ENCODE measurements at regions not wholly inside any gene's neighbourhood (a gene's known extent, or its start where the extent isn't known, plus 50 kb on each side); places are given as distances from the start of the nearest gene placed in this dataset.
A peak's percentile ranks its signal among the peaks of the same experiment; 100 is the strongest.
"Not testable (repeated sequence)": the region's sequence is repeated elsewhere in the genome, so short reads cannot be mapped to it uniquely, and the experiment has no call there.

- H3K4me1 ChIP-seq (ENCODE audit: control insufficient read depth, insufficient read depth, low read length, unreplicated experiment) = peaks cover 11% of the 10 kb centered on the region
- H3K36me3 ChIP-seq (ENCODE audit: insufficient read depth, low read length) = no peaks in the 10 kb centered on the region
- no peaks in the 10 kb centered on the region for H3K27me3 ChIP-seq (ENCODE audit: insufficient read depth, low read length)
- no peaks in the 10 kb centered on the region for H3K79me2 ChIP-seq (ENCODE audit: control insufficient read depth, insufficient read depth, low read length, unreplicated experiment)
- no peak overlapping the region for H3K4me3 ChIP-seq (ENCODE audit: low read depth, low read length)
- H3K27ac ChIP-seq (ENCODE audit: low read depth, low read length) = no peak overlapping the region
- peak overlapping the region; percentile 23 for H2AFZ ChIP-seq (ENCODE audit: low read length, unreplicated experiment)
Observed at GRCh38 chr7:79652619-79653018, 199.2 kb upstream of the MAGI2 start.

- H2AFZ ChIP-seq (ENCODE audit: low read length, unreplicated experiment) = no peak overlapping the region
- H3K4me3 ChIP-seq (ENCODE audit: low read depth, low read length) = no peak overlapping the region
- no peaks in the 10 kb centered on the region for H3K79me2 ChIP-seq (ENCODE audit: control insufficient read depth, insufficient read depth, low read length, unreplicated experiment)
- no peaks in the 10 kb centered on the region for H3K36me3 ChIP-seq (ENCODE audit: insufficient read depth, low read length)
- peaks cover 2% of the 10 kb centered on the region for H3K4me1 ChIP-seq (ENCODE audit: control insufficient read depth, insufficient read depth, low read length, unreplicated experiment)
- no peaks in the 10 kb centered on the region for H3K27me3 ChIP-seq (ENCODE audit: insufficient read depth, low read length)
- H3K27ac ChIP-seq (ENCODE audit: low read depth, low read length) = no peak overlapping the region
Observed at GRCh38 chr7:79647711-79648110, 194.2 kb upstream of the MAGI2 start.

DNA sequence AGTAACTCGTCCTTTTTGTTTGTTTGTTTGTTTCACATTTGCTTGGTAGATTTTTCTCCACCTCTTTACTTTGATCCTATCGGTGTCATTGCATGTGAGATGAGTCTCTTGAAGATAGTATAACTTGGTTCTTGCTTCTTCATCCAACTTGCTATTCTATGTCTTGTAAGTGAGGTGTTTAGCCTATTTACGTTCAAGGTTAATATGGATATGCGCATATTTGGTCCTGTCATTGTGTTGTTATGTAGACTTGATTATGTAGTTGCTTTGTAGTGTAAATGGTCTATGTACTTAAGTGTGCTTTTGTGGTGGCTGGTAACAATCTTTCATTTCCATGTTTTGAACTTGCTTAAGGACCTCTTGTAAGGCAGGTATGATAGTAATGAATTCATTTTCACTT lies 192.8 kb upstream of the MAGI2 start:
- H3K36me3 ChIP-seq (ENCODE audit: insufficient read depth, low read length) = no peaks in the 10 kb centered on the region

GRCh38 chr7:79636849-79637248 lies 183.4 kb upstream of the MAGI2 start:
- no peaks in the 10 kb centered on the region for H3K4me1 ChIP-seq (ENCODE audit: control insufficient read depth, insufficient read depth, low read length, unreplicated experiment)
- no peaks in the 10 kb centered on the region for H3K79me2 ChIP-seq (ENCODE audit: control insufficient read depth, insufficient read depth, low read length, unreplicated experiment)
- H3K27me3 ChIP-seq (ENCODE audit: insufficient read depth, low read length) = no peaks in the 10 kb centered on the region
- H3K4me3 ChIP-seq (ENCODE audit: low read depth, low read length) = no peak overlapping the region
- no peak overlapping the region for H3K27ac ChIP-seq (ENCODE audit: low read depth, low read length)
- peak overlapping the region; percentile 22 for H2AFZ ChIP-seq (ENCODE audit: low read length, unreplicated experiment)
- no peaks in the 10 kb centered on the region for H3K36me3 ChIP-seq (ENCODE audit: insufficient read depth, low read length)

More for the DNA sequence above, 192.8 kb upstream of the MAGI2 start:
- H3K4me1 ChIP-seq (ENCODE audit: control insufficient read depth, insufficient read depth, low read length, unreplicated experiment) = no peaks in the 10 kb centered on the region
- H2AFZ ChIP-seq (ENCODE audit: low read length, unreplicated experiment) = no peak overlapping the region
- H3K4me3 ChIP-seq (ENCODE audit: low read depth, low read length) = no peak overlapping the region
- H3K27me3 ChIP-seq (ENCODE audit: insufficient read depth, low read length) = no peaks in the 10 kb centered on the region
- no peaks in the 10 kb centered on the region for H3K79me2 ChIP-seq (ENCODE audit: control insufficient read depth, insufficient read depth, low read length, unreplicated experiment)
- no peak overlapping the region for H3K27ac ChIP-seq (ENCODE audit: low read depth, low read length)

DNA sequence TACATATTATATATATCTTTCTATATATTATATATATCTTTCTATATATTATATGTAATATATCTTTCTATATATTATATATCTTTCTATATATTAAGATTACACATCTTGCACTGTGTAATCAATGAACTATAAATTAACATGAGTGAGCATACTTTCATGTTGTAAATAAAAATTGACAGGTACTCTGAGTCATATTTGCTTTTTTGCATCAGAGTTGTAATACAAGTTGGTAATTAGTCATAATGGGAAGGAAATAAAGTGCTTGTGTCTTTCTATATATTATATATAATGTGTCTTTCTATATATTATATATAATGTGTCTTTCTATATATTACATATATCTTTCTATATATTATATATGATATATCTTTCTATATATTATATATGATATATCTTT lies 172.5 kb upstream of the MAGI2 start:
- not testable (repeated sequence) for H3K27me3 ChIP-seq (ENCODE audit: insufficient read depth, low read length); H3K4me1 ChIP-seq (ENCODE audit: control insufficient read depth, insufficient read depth, low read length, unreplicated experiment); H3K4me3 ChIP-seq (ENCODE audit: low read depth, low read length); H2AFZ ChIP-seq (ENCODE audit: low read length, unreplicated experiment); H3K79me2 ChIP-seq (ENCODE audit: control insufficient read depth, insufficient read depth, low read length, unreplicated experiment); H3K36me3 ChIP-seq (ENCODE audit: insufficient read depth, low read length); H3K27ac ChIP-seq (ENCODE audit: low read depth, low read length)

- no peak overlapping the region for H3K4me3 ChIP-seq (ENCODE audit: low read depth, low read length)
- no peak overlapping the region for H3K27ac ChIP-seq (ENCODE audit: low read depth, low read length)
- H3K4me1 ChIP-seq (ENCODE audit: control insufficient read depth, insufficient read depth, low read length, unreplicated experiment) = no peaks in the 10 kb centered on the region
- H3K36me3 ChIP-seq (ENCODE audit: insufficient read depth, low read length) = no peaks in the 10 kb centered on the region
- H3K79me2 ChIP-seq (ENCODE audit: control insufficient read depth, insufficient read depth, low read length, unreplicated experiment) = no peaks in the 10 kb centered on the region
- no peak overlapping the region for H2AFZ ChIP-seq (ENCODE audit: low read length, unreplicated experiment)
- no peaks in the 10 kb centered on the region for H3K27me3 ChIP-seq (ENCODE audit: insufficient read depth, low read length)
Observed at GRCh38 chr7:79624336-79624735, 170.9 kb upstream of the MAGI2 start.

- no peak overlapping the region for H3K27ac ChIP-seq (ENCODE audit: low read depth, low read length)
- no peaks in the 10 kb centered on the region for H3K36me3 ChIP-seq (ENCODE audit: insufficient read depth, low read length)
- H3K79me2 ChIP-seq (ENCODE audit: control insufficient read depth, insufficient read depth, low read length, unreplicated experiment) = no peaks in the 10 kb centered on the region
- no peak overlapping the region for H2AFZ ChIP-seq (ENCODE audit: low read length, unreplicated experiment)
- H3K27me3 ChIP-seq (ENCODE audit: insufficient read depth, low read length) = no peaks in the 10 kb centered on the region
- no peak overlapping the region for H3K4me3 ChIP-seq (ENCODE audit: low read depth, low read length)
- no peaks in the 10 kb centered on the region for H3K4me1 ChIP-seq (ENCODE audit: control insufficient read depth, insufficient read depth, low read length, unreplicated experiment)
Observed at GRCh38 chr7:79622781-79623180, 169.3 kb upstream of the MAGI2 start.

- no peak overlapping the region for H2AFZ ChIP-seq (ENCODE audit: low read length, unreplicated experiment)
- H3K79me2 ChIP-seq (ENCODE audit: control insufficient read depth, insufficient read depth, low read length, unreplicated experiment) = no peaks in the 10 kb centered on the region
- H3K4me1 ChIP-seq (ENCODE audit: control insufficient read depth, insufficient read depth, low read length, unreplicated experiment) = no peaks in the 10 kb centered on the region
- H3K27me3 ChIP-seq (ENCODE audit: insufficient read depth, low read length) = no peaks in the 10 kb centered on the region
- H3K4me3 ChIP-seq (ENCODE audit: low read depth, low read length) = no peak overlapping the region
- H3K27ac ChIP-seq (ENCODE audit: low read depth, low read length) = no peak overlapping the region
- no peaks in the 10 kb centered on the region for H3K36me3 ChIP-seq (ENCODE audit: insufficient read depth, low read length)
Observed at GRCh38 chr7:79620291-79620690, 166.8 kb upstream of the MAGI2 start.

- no peaks in the 10 kb centered on the region for H3K36me3 ChIP-seq (ENCODE audit: insufficient read depth, low read length)
- no peak overlapping the region for H2AFZ ChIP-seq (ENCODE audit: low read length, unreplicated experiment)
- H3K4me3 ChIP-seq (ENCODE audit: low read depth, low read length) = no peak overlapping the region
- no peaks in the 10 kb centered on the region for H3K4me1 ChIP-seq (ENCODE audit: control insufficient read depth, insufficient read depth, low read length, unreplicated experiment)
- no peaks in the 10 kb centered on the region for H3K27me3 ChIP-seq (ENCODE audit: insufficient read depth, low read length)
- no peak overlapping the region for H3K27ac ChIP-seq (ENCODE audit: low read depth, low read length)
- H3K79me2 ChIP-seq (ENCODE audit: control insufficient read depth, insufficient read depth, low read length, unreplicated experiment) = no peaks in the 10 kb centered on the region
Observed at GRCh38 chr7:79619216-79619615, 165.7 kb upstream of the MAGI2 start.

GRCh38 chr7:79615871-79616640 lies 162.6 kb upstream of the MAGI2 start:
- no peak overlapping the region for H3K27ac ChIP-seq (ENCODE audit: low read depth, low read length)
- H3K79me2 ChIP-seq (ENCODE audit: control insufficient read depth, insufficient read depth, low read length, unreplicated experiment) = no peaks in the 10 kb centered on the region
- no peaks in the 10 kb centered on the region for H3K36me3 ChIP-seq (ENCODE audit: insufficient read depth, low read length)
- no peaks in the 10 kb centered on the region for H3K4me1 ChIP-seq (ENCODE audit: control insufficient read depth, insufficient read depth, low read length, unreplicated experiment)
- H3K4me3 ChIP-seq (ENCODE audit: low read depth, low read length) = no peak overlapping the region
- no peaks in the 10 kb centered on the region for H3K27me3 ChIP-seq (ENCODE audit: insufficient read depth, low read length)
- H2AFZ ChIP-seq (ENCODE audit: low read length, unreplicated experiment) = no peak overlapping the region

DNA sequence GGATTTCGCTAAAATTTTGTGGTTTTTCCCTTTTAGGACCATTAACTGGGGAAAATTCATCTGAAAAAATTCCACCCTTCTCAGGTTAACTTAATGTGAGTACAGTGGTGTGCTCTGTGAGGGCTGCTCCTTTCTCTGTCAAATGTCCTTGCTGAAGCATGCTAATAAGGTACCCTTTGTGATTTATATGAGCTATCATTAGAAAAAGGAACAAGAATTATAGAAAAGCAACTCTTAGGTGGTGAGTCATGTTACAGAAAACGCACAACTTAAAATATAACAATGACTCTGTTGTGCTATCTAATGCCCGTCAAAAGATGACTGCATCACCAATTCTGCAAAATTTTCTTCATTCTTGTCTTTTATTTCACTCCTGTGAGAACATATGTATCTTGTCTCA lies 162.0 kb upstream of the MAGI2 start:
- Histone ChIP-seq H3K36me3 (ENCODE audit: insufficient read depth, low read length) (no peaks in the 10 kb centered on the region), H3K27ac (ENCODE audit: low read depth, low read length) (no peak overlapping the region), H3K4me3 (ENCODE audit: low read depth, low read length) (no peak overlapping the region), H3K79me2 (ENCODE audit: control insufficient read depth, insufficient read depth, low read length, unreplicated experiment) (no peaks in the 10 kb centered on the region), H3K27me3 (ENCODE audit: insufficient read depth, low read length) (no peaks in the 10 kb centered on the region), H3K4me1 (ENCODE audit: control insufficient read depth, insufficient read depth, low read length, unreplicated experiment) (no peaks in the 10 kb centered on the region), H2AFZ (ENCODE audit: low read length, unreplicated experiment) (no peak overlapping the region)

Data from ACC112 (cell line).